T-helper 1 cell (primary cell): ENCODE measurements at regions not wholly inside any gene's neighbourhood (a gene's known extent, or its start where the extent isn't known, plus 50 kb on each side); places are given as distances from the start of the nearest gene placed in this dataset.
A peak's percentile ranks its signal among the peaks of the same experiment; 100 is the strongest.
"Not testable (repeated sequence)": the region's sequence is repeated elsewhere in the genome, so short reads cannot be mapped to it uniquely, and the experiment has no call there.

Source experiments
- DNase-seq, 5 donors: peaks; one replicate each; pipeline ENCODE4 v3.0.0-alpha.2; 2012 to 2020

- no peak for DNase-seq
These were observed 94.9 kb upstream of the GOT2 start for GRCh38 chr16:58828901-58829545.

GRCh38 chr16:58824201-58824600, 90.1 kb upstream of the GOT2 start:
- no peak for DNase-seq

GRCh38 chr16:58821886-58822285, 87.8 kb upstream of the GOT2 start:
- DNase-seq = no peak

- DNase-seq = no peak
These were observed 86.3 kb upstream of the GOT2 start for GRCh38 chr16:58820411-58820810.

GRCh38 chr16:58815181-58815888, 81.2 kb upstream of the GOT2 start:
- no peak for DNase-seq

GRCh38 chr16:58814348-58814801, 80.3 kb upstream of the GOT2 start:
- peak in 2 of 5 donors; percentile 5 to 12 for DNase-seq

- no peak for DNase-seq
These were observed 75.1 kb upstream of the GOT2 start for GRCh38 chr16:58809213-58809612.

GRCh38 chr16:58807276-58807675, 73.2 kb upstream of the GOT2 start:
- DNase-seq = no peak

GRCh38 chr16:58801838-58802237, 67.7 kb upstream of the GOT2 start:
- DNase-seq = no peak

- DNase-seq = no peak
These were observed 63.2 kb upstream of the GOT2 start for GRCh38 chr16:58797137-58797801.

- DNase-seq = no peak
These were observed 59.2 kb upstream of the GOT2 start for GRCh38 chr16:58793366-58793765.

GRCh38 chr16:58792188-58792587, 58.1 kb upstream of the GOT2 start:
- DNase-seq = no peak

GRCh38 chr16:58790816-58791557, 56.9 kb upstream of the GOT2 start:
- not testable (repeated sequence) for DNase-seq

GRCh38 chr16:58789351-58789750, 55.2 kb upstream of the GOT2 start:
- DNase-seq = no peak
